ENCODE measurements at regions not wholly inside any gene's neighbourhood (a gene's known extent, or its start where the extent isn't known, plus 50 kb on each side); places are given as distances from the start of the nearest gene placed in this dataset.

GRCh38 chr2:81225756-81226155 lies 921.2 kb upstream of the LRRTM1 start:
- in situ Hi-C loops (cut with HindIII; ENCODE audit: low sequenced_read_pairs) = no loop called here
- H3K4me3 ChIP-seq (ENCODE audit: low read depth, low read length) = no peak overlapping the region
- TF ChIP-seq CTCF (IDR thresholded peaks at IDR 0.05; ENCODE audit: low read depth, low read length) = no peak
- DNase-seq (ENCODE audit: low read depth, low spot score) = no peak

DNA sequence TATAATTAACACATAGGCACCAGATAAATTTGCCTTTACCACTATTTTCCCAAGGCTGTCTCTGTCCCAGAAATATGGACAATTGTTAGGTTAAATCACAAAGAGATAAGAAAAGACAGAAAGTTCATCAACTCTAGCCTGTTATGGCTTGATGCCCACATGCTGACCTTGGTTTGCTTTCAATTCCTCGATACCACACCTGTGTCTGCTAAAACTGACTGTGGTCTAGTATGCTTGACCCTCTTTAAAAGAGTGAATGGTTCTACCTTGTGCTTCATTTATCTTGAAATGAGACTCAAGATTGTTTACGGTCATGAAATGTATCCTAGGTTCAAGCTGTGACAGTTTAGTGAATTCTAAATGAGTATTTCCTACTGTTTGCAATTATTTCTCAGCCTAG lies 909.0 kb upstream of the LRRTM1 start:
- TF ChIP-seq CTCF (IDR thresholded peaks at IDR 0.05; ENCODE audit: low read depth, low read length) = no peak
- in situ Hi-C loops (cut with HindIII; ENCODE audit: low sequenced_read_pairs) = no loop called here
- DNase-seq (ENCODE audit: low read depth, low spot score) = no peak
- no peak overlapping the region for H3K4me3 ChIP-seq (ENCODE audit: low read depth, low read length)

DNA sequence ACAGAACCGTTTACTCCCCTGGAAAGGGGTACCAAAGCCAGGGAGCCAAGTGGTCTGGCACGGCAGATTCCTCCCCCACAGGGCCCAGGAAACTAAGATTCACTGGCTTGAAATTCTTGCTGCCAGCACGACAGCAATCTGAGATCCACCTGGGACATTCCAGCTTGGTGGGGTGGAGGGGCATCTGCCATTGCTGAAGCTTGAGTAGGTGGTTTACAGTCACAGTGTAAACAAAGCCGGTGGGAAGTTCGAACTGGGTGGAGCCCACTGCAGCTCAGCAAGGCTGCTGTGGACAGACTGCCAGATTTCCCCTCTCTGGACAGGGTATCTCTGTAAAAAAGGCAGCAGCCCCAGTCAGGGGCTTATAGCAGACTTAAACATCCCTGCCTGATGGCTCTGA lies 901.7 kb upstream of the LRRTM1 start:
- DNase-seq (ENCODE audit: low read depth, low spot score) = no peak
- no peak for TF ChIP-seq CTCF (IDR thresholded peaks at IDR 0.05; ENCODE audit: low read depth, low read length)
- in situ Hi-C loops (cut with HindIII; ENCODE audit: low sequenced_read_pairs) = no loop called here

DNA sequence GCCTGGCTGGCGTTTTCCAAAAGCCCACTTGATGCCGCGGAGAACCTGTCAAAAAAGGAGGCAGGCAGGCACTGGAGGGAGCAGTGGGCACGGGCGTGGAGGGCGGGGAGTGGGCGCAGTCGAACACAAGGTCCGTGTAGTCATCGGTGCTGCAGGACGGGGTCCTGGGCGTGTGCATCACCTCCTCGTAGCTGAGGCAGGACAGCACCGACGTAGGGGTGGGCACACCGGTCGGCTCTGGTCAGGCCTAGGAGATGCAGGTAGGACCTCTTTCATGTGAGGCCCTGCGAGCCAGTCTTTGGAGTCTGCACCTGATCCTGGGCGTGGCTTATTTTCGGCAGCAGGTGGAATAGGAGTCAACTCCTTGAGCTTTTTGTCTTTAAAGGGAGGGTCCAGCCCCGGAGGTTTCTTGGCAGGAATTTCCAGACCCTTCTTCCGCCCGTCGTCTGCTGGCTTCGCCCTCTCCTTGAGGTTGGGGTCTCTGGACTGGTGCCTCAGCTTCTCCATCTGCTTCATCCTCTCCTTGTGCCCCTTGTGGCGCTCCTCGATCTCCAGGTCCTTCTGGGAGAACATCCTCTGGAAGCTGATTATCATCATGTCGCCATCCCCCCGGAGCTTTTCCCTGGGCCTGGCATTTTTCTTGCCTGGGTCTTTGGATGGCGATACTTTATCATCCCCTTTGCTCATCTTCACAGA lies 892.5 kb upstream of the LRRTM1 start:
- no peak for TF ChIP-seq CTCF (IDR thresholded peaks at IDR 0.05; ENCODE audit: low read depth, low read length)
- no peak for DNase-seq (ENCODE audit: low read depth, low spot score)
- H3K4me3 ChIP-seq (ENCODE audit: low read depth, low read length) = no peak overlapping the region
- in situ Hi-C loops (cut with HindIII; ENCODE audit: low sequenced_read_pairs) = no loop called here

More for the DNA sequence above, 901.7 kb upstream of the LRRTM1 start:
- H3K4me3 ChIP-seq (ENCODE audit: low read depth, low read length) = no peak overlapping the region

DNA sequence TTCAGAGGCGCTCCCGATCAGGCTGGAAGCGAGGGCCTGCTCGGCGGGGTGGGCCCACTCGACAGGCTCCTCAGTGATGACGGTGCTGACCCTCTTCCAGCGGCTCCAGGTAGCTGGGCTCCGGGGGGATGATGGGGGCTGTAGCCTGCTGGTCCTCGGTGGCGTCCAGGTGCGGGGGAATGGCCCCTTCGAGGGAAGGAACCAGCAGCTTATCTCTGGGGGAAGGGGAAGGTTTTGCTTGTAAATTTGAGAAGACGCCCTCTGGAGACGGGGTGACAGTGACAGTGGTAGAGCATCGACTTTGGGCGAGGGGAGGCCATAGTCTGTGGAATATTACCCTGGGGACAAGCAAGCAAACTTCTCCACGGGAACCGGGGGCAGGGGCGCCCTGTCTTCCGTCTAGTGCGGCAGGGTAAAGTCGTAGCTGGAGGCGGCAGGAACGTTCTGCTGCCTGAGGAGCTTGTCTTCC lies 891.9 kb upstream of the LRRTM1 start:
- TF ChIP-seq CTCF (IDR thresholded peaks at IDR 0.05; ENCODE audit: low read depth, low read length) = no peak
- no peak for DNase-seq (ENCODE audit: low read depth, low spot score)
- in situ Hi-C loops (cut with HindIII; ENCODE audit: low sequenced_read_pairs) = no loop called here
- no peak overlapping the region for H3K4me3 ChIP-seq (ENCODE audit: low read depth, low read length)

GRCh38 chr2:81195774-81196382 lies 891.3 kb upstream of the LRRTM1 start:
- H3K4me3 ChIP-seq (ENCODE audit: low read depth, low read length) = no peak overlapping the region
- no peak for DNase-seq (ENCODE audit: low read depth, low spot score)
- in situ Hi-C loops (cut with HindIII; ENCODE audit: low sequenced_read_pairs) = no loop called here
- no peak for TF ChIP-seq CTCF (IDR thresholded peaks at IDR 0.05; ENCODE audit: low read depth, low read length)

Data from astrocyte of the spinal cord (primary cell).